ENCODE measurements at regions not wholly inside any gene's neighbourhood (a gene's known extent, or its start where the extent isn't known, plus 50 kb on each side); places are given as distances from the start of the nearest gene placed in this dataset.

DNA sequence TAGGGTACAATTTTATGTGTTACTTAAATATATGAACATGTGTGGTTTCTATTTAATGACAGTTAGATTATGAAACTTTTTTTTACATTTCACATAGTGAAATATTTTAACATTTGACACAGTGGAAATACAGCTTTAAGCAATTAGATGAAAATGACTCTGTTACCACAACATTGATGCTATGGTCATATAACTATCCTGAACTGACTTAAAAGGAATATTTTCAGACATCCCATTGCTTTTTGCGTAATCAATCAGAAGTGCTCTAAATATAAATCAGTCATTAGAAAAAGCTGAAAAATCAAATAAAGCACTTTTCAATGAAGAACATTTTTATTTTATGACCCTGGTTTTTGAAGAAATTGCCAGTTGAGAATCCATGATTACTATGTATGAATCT lies 80.3 kb downstream of the UFM1 start:
- TF ChIP-seq POLR2A (IDR thresholded peaks at IDR 0.05), result no peak
- TF ChIP-seq, protein P1, sequence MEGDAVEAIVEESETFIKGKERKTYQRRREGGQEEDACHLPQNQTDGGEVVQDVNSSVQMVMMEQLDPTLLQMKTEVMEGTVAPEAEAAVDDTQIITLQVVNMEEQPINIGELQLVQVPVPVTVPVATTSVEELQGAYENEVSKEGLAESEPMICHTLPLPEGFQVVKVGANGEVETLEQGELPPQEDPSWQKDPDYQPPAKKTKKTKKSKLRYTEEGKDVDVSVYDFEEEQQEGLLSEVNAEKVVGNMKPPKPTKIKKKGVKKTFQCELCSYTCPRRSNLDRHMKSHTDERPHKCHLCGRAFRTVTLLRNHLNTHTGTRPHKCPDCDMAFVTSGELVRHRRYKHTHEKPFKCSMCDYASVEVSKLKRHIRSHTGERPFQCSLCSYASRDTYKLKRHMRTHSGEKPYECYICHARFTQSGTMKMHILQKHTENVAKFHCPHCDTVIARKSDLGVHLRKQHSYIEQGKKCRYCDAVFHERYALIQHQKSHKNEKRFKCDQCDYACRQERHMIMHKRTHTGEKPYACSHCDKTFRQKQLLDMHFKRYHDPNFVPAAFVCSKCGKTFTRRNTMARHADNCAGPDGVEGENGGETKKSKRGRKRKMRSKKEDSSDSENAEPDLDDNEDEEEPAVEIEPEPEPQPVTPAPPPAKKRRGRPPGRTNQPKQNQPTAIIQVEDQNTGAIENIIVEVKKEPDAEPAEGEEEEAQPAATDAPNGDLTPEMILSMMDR (IDR thresholded peaks at IDR 0.05), result no peak

Measured in right lobe of liver (tissue), 4 donors.